Lower lobe of right lung (tissue), 2 donors: ENCODE measurements at regions not wholly inside any gene's neighbourhood (a gene's known extent, or its start where the extent isn't known, plus 50 kb on each side); places are given as distances from the start of the nearest gene placed in this dataset.

ENCODE experiments used
- ATAC-seq, 2 donors: fragments of 200-7000 bp; cut with Tn5 transposase; one replicate each; pipeline ENCODE4 v1.9.1; 2020 to 2022; ENCODE audit warnings: mild to moderate bottlenecking in 2 of 2, moderate library complexity in 2 of 2
- DNase-seq: peaks from one replicate; pipeline ENCODE4 v3.0.0-alpha.2; 2020
- H3K27ac ChIP-seq: fragments of 200-600 bp; one replicate; pipeline ENCODE4 v1.8.0; 2022
- H3K27me3 ChIP-seq: fragments of 200-600 bp; one replicate; pipeline ENCODE4 v1.8.0; 2022; ENCODE audit warnings: low read depth
- H3K36me3 ChIP-seq: fragments of 200-600 bp; one replicate; pipeline ENCODE4 v1.8.0; 2022; ENCODE audit warnings: mild to moderate bottlenecking
- H3K4me1 ChIP-seq: fragments of 200-600 bp; one replicate; pipeline ENCODE4 v1.8.0; 2022
- H3K4me3 ChIP-seq: fragments of 200-600 bp; one replicate; pipeline ENCODE4 v1.8.0; 2022; ENCODE audit warnings: mild to moderate bottlenecking
- H3K9me3 ChIP-seq: fragments of 200-600 bp; one replicate; pipeline ENCODE4 v1.8.0; 2022
- intact Hi-C: fragments of 100-400 bp; cut with DNase I; formaldehyde crosslinking; loops from one replicate; pipeline ENCODE4 v1.11.0; 2022
- TF ChIP-seq, protein P1 (sequence below): fragments of 200-600 bp; IDR thresholded peaks from one replicate; pipeline ENCODE4 v1.8.0; 2022; ENCODE audit warnings: antibody characterized with exemption, mild to moderate bottlenecking
- donor health status: DM: no; HTN: yes; CAD: no; lungs with severe emphysema.

DNA sequence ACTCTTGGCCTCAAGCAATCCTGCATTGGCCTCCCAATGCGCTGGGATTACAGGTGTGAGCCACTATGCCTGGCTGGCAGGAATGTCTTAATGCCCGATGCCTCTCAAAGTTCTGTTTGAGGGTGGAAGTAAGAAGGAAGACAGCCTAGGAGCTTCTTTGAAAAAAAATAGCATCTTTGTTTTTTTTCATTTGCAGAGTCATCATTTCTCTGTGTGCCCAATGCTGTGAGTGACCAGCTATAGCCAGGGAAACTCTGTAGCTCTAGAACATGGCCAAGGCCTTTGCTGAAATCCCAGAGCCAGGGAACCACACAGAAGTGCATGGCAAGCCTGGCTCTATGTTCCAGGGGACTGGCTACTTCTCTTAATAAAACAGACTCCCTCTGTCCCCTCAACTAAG lies 260.0 kb downstream of the C1D start:
- intact Hi-C loops: no loop called here

DNA sequence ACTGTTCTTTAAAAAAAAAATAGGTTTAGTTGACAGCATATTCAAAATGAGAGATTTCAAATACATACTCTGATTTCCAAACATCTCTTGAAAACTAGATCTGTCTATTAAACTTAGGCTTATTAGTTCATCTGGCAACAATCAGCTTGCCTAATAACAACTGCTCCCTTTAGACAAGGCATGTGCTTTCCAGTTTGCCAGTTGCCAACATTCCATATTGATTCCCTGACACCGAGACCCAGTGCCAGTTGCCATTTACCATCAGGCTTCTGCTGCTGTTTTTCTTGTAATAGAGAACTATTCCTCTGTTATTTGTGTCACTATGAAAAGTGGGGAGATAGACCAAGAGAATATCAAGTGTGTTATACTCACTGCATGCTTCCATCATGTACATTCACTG lies 256.0 kb downstream of the C1D start:
- intact Hi-C loops: no loop called here
- Histone ChIP-seq H3K36me3 (no peaks in the 10 kb centered on the region), H3K4me1 (no peaks in the 10 kb centered on the region), H3K27me3 (no peaks in the 10 kb centered on the region), H3K4me3 (no peak overlapping the region), H3K27ac (no peak overlapping the region), H3K9me3 (peaks cover 2% of the 10 kb centered on the region)
- DNase-seq (no peak), ATAC-seq (no peak)
- TF ChIP-seq, protein P1, sequence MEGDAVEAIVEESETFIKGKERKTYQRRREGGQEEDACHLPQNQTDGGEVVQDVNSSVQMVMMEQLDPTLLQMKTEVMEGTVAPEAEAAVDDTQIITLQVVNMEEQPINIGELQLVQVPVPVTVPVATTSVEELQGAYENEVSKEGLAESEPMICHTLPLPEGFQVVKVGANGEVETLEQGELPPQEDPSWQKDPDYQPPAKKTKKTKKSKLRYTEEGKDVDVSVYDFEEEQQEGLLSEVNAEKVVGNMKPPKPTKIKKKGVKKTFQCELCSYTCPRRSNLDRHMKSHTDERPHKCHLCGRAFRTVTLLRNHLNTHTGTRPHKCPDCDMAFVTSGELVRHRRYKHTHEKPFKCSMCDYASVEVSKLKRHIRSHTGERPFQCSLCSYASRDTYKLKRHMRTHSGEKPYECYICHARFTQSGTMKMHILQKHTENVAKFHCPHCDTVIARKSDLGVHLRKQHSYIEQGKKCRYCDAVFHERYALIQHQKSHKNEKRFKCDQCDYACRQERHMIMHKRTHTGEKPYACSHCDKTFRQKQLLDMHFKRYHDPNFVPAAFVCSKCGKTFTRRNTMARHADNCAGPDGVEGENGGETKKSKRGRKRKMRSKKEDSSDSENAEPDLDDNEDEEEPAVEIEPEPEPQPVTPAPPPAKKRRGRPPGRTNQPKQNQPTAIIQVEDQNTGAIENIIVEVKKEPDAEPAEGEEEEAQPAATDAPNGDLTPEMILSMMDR: no peak

More for the DNA sequence above, 260.0 kb downstream of the C1D start:
- Histone ChIP-seq H3K4me3 (no peak overlapping the region), H3K36me3 (no peaks in the 10 kb centered on the region), H3K9me3 (peaks cover 2% of the 10 kb centered on the region), H3K4me1 (peaks cover under 1% of the 10 kb centered on the region), H3K27me3 (no peaks in the 10 kb centered on the region), H3K27ac (no peak overlapping the region)
- DNase-seq: no peak
- ATAC-seq: no peak
- TF ChIP-seq, protein P1: no peak

DNA sequence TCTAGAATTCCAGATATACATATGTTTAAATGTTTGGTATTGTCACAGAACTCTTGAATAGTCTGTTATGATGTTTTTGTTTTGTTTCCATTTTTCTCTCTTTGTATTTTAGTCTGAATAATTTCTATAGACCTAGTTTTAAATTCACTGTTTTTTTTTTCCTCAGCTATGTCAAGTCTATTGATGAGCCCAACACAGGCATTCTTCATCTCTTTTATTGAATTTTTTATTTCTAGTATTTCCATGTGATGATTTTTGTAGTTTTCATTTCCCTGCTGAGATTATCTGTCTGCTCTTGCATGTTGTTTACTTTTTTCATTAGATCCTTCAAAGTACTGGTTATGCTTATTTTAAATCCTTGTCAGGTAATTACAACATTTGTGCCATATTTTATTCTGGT lies 254.7 kb downstream of the C1D start:
- H3K4me1 ChIP-seq: no peaks in the 10 kb centered on the region
- H3K9me3 ChIP-seq: peaks cover 2% of the 10 kb centered on the region
- intact Hi-C loops: no loop called here
- no peaks in the 10 kb centered on the region for H3K27me3 ChIP-seq
- H3K4me3 ChIP-seq: no peak overlapping the region
- DNase-seq (no peak), ATAC-seq (no peak)
- no peak overlapping the region for H3K27ac ChIP-seq
- H3K36me3 ChIP-seq: no peaks in the 10 kb centered on the region
- TF ChIP-seq, protein P1: no peak

DNA sequence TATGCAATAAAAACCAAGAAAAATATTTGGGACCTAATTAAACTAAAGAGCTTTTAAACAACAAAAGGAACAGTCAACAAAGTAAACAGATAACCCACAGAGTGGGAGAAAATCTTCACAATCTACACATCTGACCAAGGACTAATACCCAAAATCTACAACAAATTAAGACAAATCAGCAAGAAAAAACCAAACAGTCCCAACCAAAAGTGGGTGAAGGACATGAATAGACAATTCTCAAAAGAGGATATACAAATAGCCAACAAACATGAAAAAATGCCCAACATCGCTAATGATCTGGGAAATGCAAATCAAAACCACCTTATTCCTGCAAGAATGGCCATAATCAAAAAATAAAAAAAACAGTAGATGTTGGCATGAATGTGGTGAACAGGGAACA lies 250.1 kb downstream of the C1D start:
- H3K4me1 ChIP-seq: no peaks in the 10 kb centered on the region
- ATAC-seq (no peak), DNase-seq (no peak)
- H3K4me3 ChIP-seq: no peak overlapping the region
- TF ChIP-seq, protein P1: no peak
- intact Hi-C loops: no loop called here
- H3K36me3 ChIP-seq: no peaks in the 10 kb centered on the region
- no peak overlapping the region for H3K27ac ChIP-seq
- H3K27me3 ChIP-seq: no peaks in the 10 kb centered on the region
- no peaks in the 10 kb centered on the region for H3K9me3 ChIP-seq

DNA sequence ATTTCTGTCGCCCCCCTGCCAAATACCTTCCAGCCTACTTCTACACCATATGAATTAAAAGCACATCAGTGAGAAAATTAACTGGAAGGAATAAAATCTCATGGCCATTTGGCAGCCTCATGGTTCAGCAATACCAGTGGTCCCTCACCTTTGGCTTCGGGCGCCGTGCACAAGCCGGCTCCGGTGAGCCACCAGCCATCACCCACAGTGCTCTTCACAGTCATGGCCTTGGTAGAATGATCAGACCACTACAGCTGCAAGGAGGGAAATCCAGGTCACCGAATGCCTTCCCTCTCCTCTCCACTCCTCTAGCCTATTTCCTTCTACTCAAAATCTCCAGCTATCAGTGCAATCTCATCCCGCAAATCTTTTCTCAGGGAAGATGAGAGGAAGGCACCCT lies 239.1 kb downstream of the C1D start:
- ATAC-seq: no peak
- DNase-seq: no peak
- Histone ChIP-seq H3K4me1 (peaks cover 5% of the 10 kb centered on the region), H3K36me3 (no peaks in the 10 kb centered on the region), H3K27ac (no peak overlapping the region), H3K27me3 (no peaks in the 10 kb centered on the region), H3K9me3 (no peaks in the 10 kb centered on the region), H3K4me3 (no peak overlapping the region)
- TF ChIP-seq, protein P1: no peak
- intact Hi-C loops: no loop called here

DNA sequence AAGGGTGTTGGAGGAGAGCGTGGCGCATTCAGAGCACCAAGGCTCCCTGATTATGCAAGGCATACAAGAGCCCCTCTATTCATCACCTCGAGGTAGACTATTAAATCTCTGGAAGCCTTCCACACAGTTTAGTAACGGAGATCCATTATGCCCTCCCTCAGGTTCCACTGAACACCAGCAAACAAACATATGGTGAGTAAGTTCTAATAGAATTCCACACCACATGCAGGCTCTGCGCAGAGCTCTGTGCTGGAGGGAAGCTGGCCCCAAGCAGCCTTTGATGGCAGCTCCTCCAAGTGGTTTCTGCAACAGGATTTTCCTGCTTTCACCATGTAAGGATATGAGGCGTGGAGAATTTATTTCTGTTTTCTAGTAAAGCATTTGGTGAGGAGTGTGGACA lies 238.6 kb downstream of the C1D start:
- H3K4me3 ChIP-seq: no peak overlapping the region
- DNase-seq: no peak
- no peak overlapping the region for H3K27ac ChIP-seq
- no peaks in the 10 kb centered on the region for H3K36me3 ChIP-seq
- H3K27me3 ChIP-seq: no peaks in the 10 kb centered on the region
- peaks cover 5% of the 10 kb centered on the region for H3K4me1 ChIP-seq
- intact Hi-C loops: no loop called here
- H3K9me3 ChIP-seq: no peaks in the 10 kb centered on the region
- TF ChIP-seq, protein P1: no peak
- ATAC-seq: no peak
